Ammon's horn (tissue), 1 donor: ENCODE measurements at regions not wholly inside any gene's neighbourhood (a gene's known extent, or its start where the extent isn't known, plus 50 kb on each side); places are given as distances from the start of the nearest gene placed in this dataset.
A peak's percentile ranks its signal among the peaks of the same experiment; 100 is the strongest.

Experiments used
- DNase-seq: peaks from one replicate; pipeline ENCODE4 v3.0.0-alpha.2; 2016; ENCODE audit warnings: low spot score

GRCh38 chr10:131774681-131775085, 126.1 kb upstream of the PPP2R2D start:
- no peak for DNase-seq

- no peak for DNase-seq
Observed at GRCh38 chr10:131775433-131775832, 125.4 kb upstream of the PPP2R2D start.

GRCh38 chr10:131775833-131776232, 125.0 kb upstream of the PPP2R2D start:
- no peak for DNase-seq

- no peak for DNase-seq
Observed at GRCh38 chr10:131776496-131776895, 124.3 kb upstream of the PPP2R2D start.

DNA sequence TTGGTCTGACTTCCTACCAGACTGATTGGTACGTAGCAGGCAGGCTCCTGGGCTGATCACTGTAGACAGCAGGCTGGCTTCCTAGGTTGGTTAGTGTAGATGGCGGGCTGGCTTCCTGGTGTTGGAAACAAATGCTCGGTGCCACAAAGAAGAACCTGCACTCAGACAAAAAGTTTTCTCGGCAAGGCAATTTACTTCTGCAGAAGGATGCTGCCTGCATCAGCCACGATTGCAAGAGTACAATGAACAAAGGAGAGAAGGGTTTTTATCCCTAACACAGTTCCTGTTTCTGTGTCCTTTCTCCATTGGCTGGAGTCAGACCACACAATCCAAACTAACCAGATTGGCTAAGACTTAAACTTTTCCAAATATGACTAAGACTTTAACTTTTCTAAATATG, 123.6 kb upstream of the PPP2R2D start:
- DNase-seq: no peak

- DNase-seq: no peak
Observed at GRCh38 chr10:131777921-131778320, 122.9 kb upstream of the PPP2R2D start.

DNA sequence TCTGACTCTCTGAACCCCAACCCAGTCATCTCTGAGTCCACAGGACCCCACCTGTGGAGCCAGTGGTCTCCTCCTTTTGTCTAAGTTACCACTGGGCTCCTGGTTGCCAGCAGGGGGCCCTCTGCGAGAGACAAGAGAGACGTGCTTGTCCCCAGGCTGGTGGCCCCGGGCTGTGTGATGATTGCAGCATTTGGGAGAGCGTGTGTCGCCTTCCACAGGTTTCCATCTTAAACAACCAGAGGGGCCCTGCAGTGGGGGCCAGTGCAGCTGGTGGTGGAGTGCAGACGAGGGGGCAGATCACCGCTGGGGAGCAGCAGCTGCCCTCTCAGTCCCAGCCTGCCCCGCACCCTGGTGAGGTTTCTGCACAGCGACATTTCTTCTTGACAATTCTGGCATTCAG, 122.4 kb upstream of the PPP2R2D start:
- DNase-seq: no peak

GRCh38 chr10:131778842-131779241, 122.0 kb upstream of the PPP2R2D start:
- DNase-seq: no peak

- no peak for DNase-seq
Observed at GRCh38 chr10:131779661-131780394, 121.0 kb upstream of the PPP2R2D start.

GRCh38 chr10:131781076-131781475, 119.7 kb upstream of the PPP2R2D start:
- DNase-seq: no peak

DNA sequence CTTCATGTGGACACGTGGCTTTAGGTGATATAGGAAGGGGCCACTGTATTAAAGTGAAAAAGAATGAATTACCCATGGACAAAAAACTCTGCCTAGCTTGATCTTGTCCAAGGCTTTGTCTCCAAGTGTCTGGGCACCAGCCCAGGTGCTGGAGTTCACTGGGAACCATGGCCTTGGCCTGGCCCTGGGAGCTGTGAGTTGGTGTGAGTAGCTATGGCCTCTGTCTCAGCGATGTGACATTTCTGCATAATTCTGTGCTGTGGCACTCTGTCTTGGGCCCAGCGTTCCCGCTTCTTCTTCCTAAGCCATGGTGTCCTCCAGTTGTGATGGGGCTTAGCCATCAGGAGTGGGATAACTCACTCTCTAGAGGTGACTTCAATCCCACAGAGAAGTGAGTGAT, 119.0 kb upstream of the PPP2R2D start:
- no peak for DNase-seq

GRCh38 chr10:131784363-131785120, 116.3 kb upstream of the PPP2R2D start:
- DNase-seq: no peak

DNA sequence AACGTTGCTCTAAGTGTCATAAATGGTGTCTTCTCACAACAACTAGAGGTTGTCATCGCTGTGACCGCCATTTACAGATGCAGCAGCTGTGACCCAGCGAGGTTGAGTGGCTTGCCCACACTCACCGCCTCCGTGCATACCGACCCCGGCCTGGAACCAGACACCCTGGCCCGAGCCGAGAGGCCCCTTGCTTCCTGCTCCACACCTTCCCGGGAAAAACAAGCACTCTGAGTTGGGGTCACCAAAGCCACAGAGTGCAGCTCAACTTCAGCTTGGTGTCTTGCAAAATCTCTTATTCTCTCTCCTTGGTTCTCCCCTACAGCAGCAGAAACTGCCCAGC, 115.7 kb upstream of the PPP2R2D start:
- no peak for DNase-seq

- DNase-seq: peak; percentile 59
Observed at GRCh38 chr10:131786756-131787605, 113.8 kb upstream of the PPP2R2D start.

DNA sequence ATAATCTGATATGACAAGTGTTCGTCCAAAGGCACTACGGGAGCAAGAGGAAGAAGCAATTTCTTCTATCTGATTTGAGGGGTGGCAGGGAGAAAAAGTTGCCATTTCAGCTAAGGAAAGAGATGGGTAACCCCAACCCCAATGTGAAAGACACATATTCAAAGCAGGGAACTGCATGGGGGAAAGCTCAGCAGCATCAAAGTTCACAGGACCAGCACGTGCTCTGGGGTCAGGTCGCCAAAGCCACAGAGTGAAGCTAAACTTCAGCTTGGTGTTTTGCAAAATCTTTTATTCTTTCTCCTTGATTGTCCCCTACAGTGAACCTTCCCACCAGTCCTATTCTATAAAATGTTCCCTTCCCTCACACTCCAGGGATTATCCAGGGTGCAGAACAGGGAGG, 112.8 kb upstream of the PPP2R2D start:
- DNase-seq: no peak

GRCh38 chr10:131788386-131788785, 112.4 kb upstream of the PPP2R2D start:
- no peak for DNase-seq

DNA sequence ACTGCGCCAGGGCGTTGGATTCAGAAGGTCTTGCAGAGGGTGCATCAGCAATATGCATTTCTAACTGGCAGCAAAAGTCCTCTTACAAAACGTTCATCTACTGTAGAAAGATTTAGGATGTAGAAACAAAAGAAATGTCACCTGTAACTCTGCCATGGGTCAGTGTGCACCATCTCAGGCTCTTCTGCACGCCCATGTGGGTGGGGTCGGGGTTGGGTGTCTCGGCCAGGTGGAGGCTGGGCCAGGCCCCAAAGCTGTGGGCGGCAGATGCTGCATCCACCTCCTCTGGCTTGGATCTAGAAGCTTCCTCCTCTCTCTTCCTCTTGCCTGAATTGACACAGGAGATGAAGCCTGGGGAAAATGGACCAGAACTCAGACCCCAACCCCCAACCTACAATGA, 111.3 kb upstream of the PPP2R2D start:
- no peak for DNase-seq

DNA sequence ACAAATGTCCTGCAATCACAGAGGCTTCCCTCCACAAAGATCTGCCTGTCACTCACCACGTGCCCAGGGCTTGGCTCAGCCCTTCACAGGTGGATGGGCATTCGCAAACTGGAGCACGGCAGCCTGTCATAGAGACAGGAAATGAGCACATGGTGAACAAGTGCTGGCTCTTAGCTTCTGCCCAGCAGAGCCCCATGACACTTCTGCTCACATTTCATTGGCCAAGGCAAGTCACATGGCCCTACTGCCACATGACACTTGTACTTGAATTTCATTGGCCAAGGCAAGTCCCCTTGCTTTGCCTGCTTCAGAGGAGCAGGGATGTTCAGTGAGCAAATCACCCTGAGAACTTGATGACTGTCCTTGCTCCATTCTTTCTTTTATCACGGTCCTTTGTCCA, 110.8 kb upstream of the PPP2R2D start:
- no peak for DNase-seq

GRCh38 chr10:131792011-131792651, 108.7 kb upstream of the PPP2R2D start:
- DNase-seq: no peak

DNA sequence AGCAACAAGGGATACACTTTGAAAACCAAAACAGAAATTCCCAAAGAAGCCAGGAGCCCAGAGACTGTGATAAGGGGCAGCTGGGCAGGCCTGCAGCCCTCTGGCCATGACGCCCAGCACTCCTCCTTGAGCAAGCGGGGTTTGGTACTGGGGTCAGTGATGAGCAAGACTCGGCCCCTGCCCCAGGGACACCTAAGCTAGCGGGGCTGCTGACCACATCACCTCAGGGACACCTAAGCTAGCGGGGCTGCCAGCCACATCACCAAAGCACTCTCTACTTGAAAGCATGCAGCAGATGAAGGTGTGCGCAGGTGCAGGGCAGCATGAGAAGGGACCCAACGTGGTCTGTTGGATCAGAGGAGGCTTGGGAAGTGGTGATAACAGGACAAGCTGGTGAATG, 108.0 kb upstream of the PPP2R2D start:
- DNase-seq: no peak

- no peak for DNase-seq
Observed at GRCh38 chr10:131795761-131796160, 105.0 kb upstream of the PPP2R2D start.

DNA sequence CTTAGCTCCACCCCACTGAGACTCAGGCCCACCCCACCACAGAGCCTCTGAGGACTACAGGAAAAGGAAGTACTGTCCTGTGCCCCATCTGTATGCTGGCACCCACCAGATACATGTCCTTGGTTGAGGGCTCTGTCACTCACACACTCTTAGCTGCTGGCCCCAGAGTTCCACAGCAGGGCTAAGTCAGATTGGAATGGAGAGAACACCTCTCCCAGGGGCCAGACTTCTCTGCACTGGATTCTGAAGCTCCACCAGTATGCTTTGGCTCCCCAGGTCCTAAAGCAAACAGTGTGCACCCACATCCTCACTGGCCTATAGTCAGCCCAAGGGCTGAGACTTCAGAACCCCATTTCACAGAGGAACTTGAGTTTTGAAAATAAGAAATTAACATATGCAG, 103.2 kb upstream of the PPP2R2D start:
- DNase-seq: no peak
